ENCODE measurements at regions not wholly inside any gene's neighbourhood (a gene's known extent, or its start where the extent isn't known, plus 50 kb on each side); places are given as distances from the start of the nearest gene placed in this dataset.
"Not testable (repeated sequence)": the region's sequence is repeated elsewhere in the genome, so short reads cannot be mapped to it uniquely, and the experiment has no call there.

DNA sequence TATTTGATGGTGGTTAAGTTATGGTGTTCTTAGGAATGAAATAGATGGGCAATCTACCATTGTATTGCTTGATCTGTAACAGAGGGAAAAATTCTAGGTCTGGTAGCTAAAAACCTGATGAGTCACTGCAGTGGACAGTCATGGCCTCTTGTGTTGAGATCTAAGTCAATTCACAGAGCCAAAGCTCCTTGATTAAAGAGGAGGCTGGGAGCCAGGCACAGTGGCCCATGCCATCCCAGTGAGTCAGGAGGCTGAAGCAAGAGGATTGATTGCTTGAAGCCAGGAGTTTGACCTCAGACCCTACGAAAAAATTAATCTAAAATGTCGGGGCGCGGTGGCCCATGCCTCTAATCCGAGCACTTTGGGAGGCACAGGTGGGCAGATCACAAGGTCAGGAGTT is 67.1 kb upstream of the KPNA3 start:
- DNase-seq, result no peak
- H3K4me3 Mint-ChIP-seq, result no peak overlapping the region
- H3K27me3 Mint-ChIP-seq, result peaks cover 7% of the 10 kb centered on the region
- H3K36me3 Mint-ChIP-seq (ENCODE audit: low read depth), result no peaks in the 10 kb centered on the region
- ChIA-PET POLR2A (no interaction called here), CTCF (no interaction called here)
- H3K4me1 Mint-ChIP-seq, result no peaks in the 10 kb centered on the region
- H3K27ac Mint-ChIP-seq, result no peak overlapping the region
- H3K9me3 Mint-ChIP-seq, result peaks cover 13% of the 10 kb centered on the region

DNA sequence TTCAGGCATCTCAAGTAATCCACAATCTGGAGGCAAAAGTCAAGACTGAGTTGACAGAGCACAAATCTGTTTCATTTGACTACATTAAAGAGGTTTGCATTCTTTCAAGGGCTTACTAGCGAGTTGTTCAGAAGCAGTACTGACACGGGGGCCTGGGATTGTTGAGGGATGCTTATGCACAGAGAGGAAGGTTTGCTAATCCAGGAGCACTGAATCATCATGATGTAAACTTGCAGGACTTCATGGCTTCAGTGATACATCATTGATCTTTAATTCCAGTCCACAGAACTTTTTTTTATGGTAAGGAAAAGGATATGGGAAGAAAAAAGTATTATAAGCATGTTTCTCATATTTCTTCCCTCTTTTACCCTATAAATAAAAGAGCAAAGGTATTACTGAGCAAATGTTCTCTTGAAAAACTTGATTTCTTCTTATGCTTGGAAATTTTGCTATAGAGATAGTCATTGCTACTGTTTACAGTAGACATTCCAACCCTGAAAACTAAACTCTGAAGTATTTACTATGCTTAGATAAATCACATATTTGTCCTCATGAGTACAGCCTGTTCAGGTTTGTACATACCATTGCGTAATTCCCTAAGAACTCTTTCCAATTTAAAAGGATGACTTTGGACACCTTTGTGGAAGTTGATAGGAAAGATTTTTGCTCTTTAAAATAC is 65.8 kb upstream of the KPNA3 start:
- POLR2A ChIA-PET, result no interaction called here

DNA sequence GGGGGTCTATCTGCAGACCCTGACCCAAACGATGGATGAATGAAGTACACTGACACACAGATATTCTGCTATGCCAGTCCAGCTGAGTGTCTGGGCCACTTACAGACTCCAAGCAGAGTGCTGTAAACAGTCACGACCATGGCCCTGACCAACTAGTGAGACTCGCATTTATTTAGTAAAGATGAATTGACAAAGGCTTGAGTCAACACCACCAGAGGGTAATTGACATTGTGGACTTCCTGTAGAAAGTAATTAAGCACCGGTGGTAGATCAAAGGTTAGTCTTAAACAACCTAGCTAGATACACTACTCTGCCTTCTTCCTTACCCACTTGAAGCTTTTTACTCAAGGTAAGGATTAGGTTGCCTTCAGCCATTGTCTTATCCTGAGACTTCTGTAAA is 63.4 kb upstream of the KPNA3 start:
- Mint-ChIP-seq H3K27ac (no peak overlapping the region), H3K9me3 (peaks cover 16% of the 10 kb centered on the region), H3K4me1 (no peaks in the 10 kb centered on the region), H3K27me3 (no peaks in the 10 kb centered on the region), H3K4me3 (no peak overlapping the region), H3K36me3 (ENCODE audit: low read depth) (no peaks in the 10 kb centered on the region)
- ChIA-PET POLR2A (no interaction called here), CTCF (no interaction called here)
- no peak for DNase-seq

More for the DNA sequence above, 65.8 kb upstream of the KPNA3 start:
- Mint-ChIP-seq H3K9me3 (peaks cover 15% of the 10 kb centered on the region), H3K4me3 (no peak overlapping the region), H3K36me3 (ENCODE audit: low read depth) (no peaks in the 10 kb centered on the region), H3K27ac (no peak overlapping the region), H3K4me1 (no peaks in the 10 kb centered on the region), H3K27me3 (peaks cover 1% of the 10 kb centered on the region)
- CTCF ChIA-PET, result no interaction called here
- no peak for DNase-seq

DNA sequence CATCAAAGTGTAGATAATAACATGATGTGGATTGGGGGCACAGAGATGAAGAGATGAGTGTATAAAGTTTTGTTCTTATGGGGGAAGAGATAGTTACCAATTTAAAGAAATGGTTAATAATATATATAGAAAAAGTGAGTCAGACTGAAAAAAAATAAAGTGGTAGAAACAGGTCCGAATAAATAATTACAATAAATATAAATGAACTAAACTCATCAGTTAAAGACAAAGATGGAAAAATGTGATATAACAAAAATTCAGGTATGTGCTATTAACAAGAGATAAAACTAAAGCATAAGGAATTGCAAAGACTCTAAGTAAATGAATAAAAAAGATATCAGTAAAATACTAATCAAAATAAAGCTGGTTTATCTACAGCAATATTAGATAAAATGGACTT is 61.1 kb upstream of the KPNA3 start:
- Mint-ChIP-seq H3K27ac (no peak overlapping the region), H3K9me3 (peaks cover 16% of the 10 kb centered on the region), H3K27me3 (no peaks in the 10 kb centered on the region), H3K36me3 (ENCODE audit: low read depth) (no peaks in the 10 kb centered on the region), H3K4me1 (no peaks in the 10 kb centered on the region), H3K4me3 (no peak overlapping the region)
- no peak for DNase-seq
- POLR2A ChIA-PET, result no interaction called here
- CTCF ChIA-PET, result no interaction called here

DNA sequence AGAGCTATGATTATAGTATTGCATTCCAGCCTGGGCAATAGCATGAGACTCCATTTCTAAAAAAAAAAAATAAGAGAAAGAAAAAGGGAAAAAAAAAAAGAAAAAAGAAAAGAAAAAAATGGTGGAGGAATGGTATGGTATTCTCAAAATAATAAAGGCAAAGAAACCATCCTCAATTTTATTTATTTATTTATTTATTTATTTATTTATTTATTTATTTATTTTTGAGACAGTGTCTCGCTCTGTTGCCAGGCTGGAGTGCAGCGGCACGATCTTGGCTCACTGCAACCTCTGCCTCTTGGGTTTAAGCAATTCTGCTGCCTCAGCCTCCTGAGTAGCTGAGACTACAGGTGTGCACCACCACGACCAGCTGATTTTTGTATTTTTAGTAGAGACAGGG is 60.0 kb upstream of the KPNA3 start:
- H3K4me1 Mint-ChIP-seq; H3K36me3 Mint-ChIP-seq (ENCODE audit: low read depth); H3K27ac Mint-ChIP-seq; H3K27me3 Mint-ChIP-seq; POLR2A ChIA-PET; DNase-seq; H3K4me3 Mint-ChIP-seq: not testable (repeated sequence)
- CTCF ChIA-PET, result interaction anchor here (0.7 kb wide), 1 partner anchor 303 kb away, joined by 4 read pairs; no protein-coding TSS in a partner anchor
- peaks cover 16% of the 10 kb centered on the region for H3K9me3 Mint-ChIP-seq

DNA sequence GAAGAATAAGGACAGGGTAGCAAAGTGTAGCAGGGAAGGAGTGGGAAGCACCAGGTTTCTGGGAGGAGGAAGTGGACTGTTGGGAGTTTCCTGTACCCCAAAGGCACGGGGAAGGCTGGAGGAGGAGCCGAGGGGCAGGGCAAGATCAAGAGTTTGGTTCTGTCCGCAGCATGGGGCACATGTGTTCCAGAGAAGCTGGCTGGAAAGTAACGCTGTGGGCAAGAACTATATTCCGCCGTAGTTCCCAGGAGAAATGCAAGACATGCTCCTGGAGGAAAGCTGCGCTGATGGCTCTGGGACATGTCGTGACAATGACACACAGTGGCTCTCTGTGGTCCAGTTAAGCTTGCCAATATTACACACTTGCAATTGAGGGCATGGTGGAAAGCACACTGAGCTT is 51.7 kb upstream of the KPNA3 start:
- H3K27me3 Mint-ChIP-seq, result peaks cover 2% of the 10 kb centered on the region
- H3K4me3 Mint-ChIP-seq, result no peak overlapping the region
- H3K36me3 Mint-ChIP-seq (ENCODE audit: low read depth), result no peaks in the 10 kb centered on the region
- peaks cover 7% of the 10 kb centered on the region for H3K4me1 Mint-ChIP-seq
- H3K9me3 Mint-ChIP-seq, result no peaks in the 10 kb centered on the region
- ChIA-PET POLR2A (interaction anchor here (0.6 to 0.7 kb wide), 2 partner anchors 51 to 87 kb away, joined by 3 read pairs; partner anchors contain the start of gene KPNA3), CTCF (interaction anchor here (0.7 to 1.3 kb wide), 3 partner anchors 51 to 203 kb away, joined by 3 to 4 read pairs (median 4); no protein-coding TSS in a partner anchor)
- DNase-seq, result no peak
- no peak overlapping the region for H3K27ac Mint-ChIP-seq
